K562 (cell line): ENCODE measurements at regions not wholly inside any gene's neighbourhood (a gene's known extent, or its start where the extent isn't known, plus 50 kb on each side); places are given as distances from the start of the nearest gene placed in this dataset.

ENCODE experiments used
- ATAC-seq: fragments of 200-7000 bp; cut with Tn5 transposase; 3 replicates; pipeline ENCODE4 v1.9.1; 2020; ENCODE audit warnings: moderate library complexity
- BruUV-seq: library from RNA; stranded (reverse); fragments of 400-500 nt; replicated peaks from 2 replicates; lab custom pipeline; 2021; lab: Mats Ljungman, UMichigan
- CTCF ChIA-PET: fragments of 300-600 bp; formaldehyde crosslinking; extraction: SDS; loops from one replicate; lab custom pipeline; 2021; ENCODE audit warnings: low intra/inter-chr PET ratio; lab: Yijun Ruan, JAX
- POLR2A ChIA-PET: fragments of 300-600, 350-650 bp; sonication (Branson Sonifier 250); formaldehyde crosslinking; extraction: SDS; loops from one replicate; lab custom pipeline; 2021; ENCODE audit warnings: antibody characterized with exemption, inconsistent platforms; lab: Yijun Ruan, JAX
- DNase-seq, 4 experiments: peaks; one replicate each; pipeline versions ENCODE4 v3.0.0 to v3.0.0-alpha.2; 2011 to 2018; ENCODE audit warnings: low spot score in 3 of 4, mixed read lengths in 3 of 4; ENCODE audit errors: extremely low read depth in 1 of 4
- FAIRE-seq: peaks from 2 replicates; lab custom pipeline; 2011; peaks lifted over from hg19 to GRCh38; lab: Jason Lieb, UNC
- H2AFZ ChIP-seq: 2 replicates; pipeline ENCODE4 v1.6.0; 2011; ENCODE audit warnings: low read depth, low read length, control low read depth, inconsistent platforms
- H3K27ac ChIP-seq: fragments of 200-600 bp; 3 replicates; pipeline ENCODE4 v1.8.0; 2011; ENCODE audit warnings: low read depth, mild to moderate bottlenecking, control low read depth, inconsistent platforms, low read length, moderate library complexity, mixed read lengths; ENCODE audit errors: extremely low read depth
- H3K27me3 ChIP-seq, 2 experiments: fragments of 300-600 bp in 1 of 2; 2 replicates in 1 of 2; 3 replicates in 1 of 2; pipeline versions ENCODE4 v1.6.0 to v1.8.0; 2011; ENCODE audit warnings: inconsistent platforms in 2 of 2, low read length in 2 of 2, mild to moderate bottlenecking in 1 of 2, mixed read lengths in 1 of 2, moderate library complexity in 1 of 2; ENCODE audit not compliant: control insufficient read depth in 2 of 2, insufficient read depth in 2 of 2
- H3K36me3 ChIP-seq: fragments of 300-600 bp; 3 replicates; pipeline ENCODE4 v1.8.0; 2011; ENCODE audit warnings: mild to moderate bottlenecking, low read length, inconsistent platforms; ENCODE audit not compliant: control insufficient read depth, insufficient read depth
- H3K4me1 ChIP-seq, 2 experiments: fragments of 200-600 bp in 1 of 2; replicated peaks in 1 of 2; 2 replicates in 1 of 2; 3 replicates in 1 of 2; pipeline versions ENCODE4 v1.5.1 to v1.8.0; 2011; ENCODE audit warnings: inconsistent platforms in 2 of 2, low read length in 2 of 2, mild to moderate bottlenecking in 1 of 2, mixed read lengths in 1 of 2, moderate library complexity in 1 of 2; ENCODE audit not compliant: control insufficient read depth in 2 of 2, insufficient read depth in 2 of 2
- H3K4me2 ChIP-seq: 2 replicates; pipeline ENCODE4 v1.6.1; 2011; ENCODE audit warnings: low read length, control low read depth, inconsistent platforms, mixed read lengths; ENCODE audit not compliant: insufficient read depth
- H3K4me3 ChIP-seq: fragments of 200-600 bp; sonication (generic), shearing (Covaris generic); 2 replicates; pipeline ENCODE4 v1.5.1; 2016; ENCODE audit warnings: control low read depth, inconsistent platforms
- H3K79me2 ChIP-seq: fragments of 200-600 bp; 3 replicates; pipeline ENCODE4 v1.8.0; 2011; ENCODE audit warnings: low read length, inconsistent platforms; ENCODE audit not compliant: control insufficient read depth, insufficient read depth
- H3K9ac ChIP-seq, 2 experiments: 2 replicates each; pipeline versions ENCODE4 v1.6.0 to v1.6.1; 2011; ENCODE audit warnings: low read depth in 2 of 2, low read length in 2 of 2, control low read depth in 1 of 2, inconsistent platforms in 1 of 2, mild to moderate bottlenecking in 1 of 2, mixed read lengths in 1 of 2; ENCODE audit not compliant: insufficient read depth in 1 of 2
- H3K9me1 ChIP-seq: one replicate; pipeline ENCODE4 v1.6.0; 2011; ENCODE audit warnings: inconsistent platforms, mild to moderate bottlenecking, low read length, moderate library complexity; ENCODE audit not compliant: control insufficient read depth, insufficient read depth
- H3K9me3 ChIP-seq: replicated peaks from 2 replicates; pipeline ENCODE4 v1.5.1; 2011; ENCODE audit warnings: low read depth, low read length, inconsistent platforms; ENCODE audit not compliant: control insufficient read depth, insufficient read depth
- H4K20me1 ChIP-seq: replicated peaks from 2 replicates; pipeline ENCODE4 v1.6.1; 2011; ENCODE audit warnings: low read length, inconsistent platforms, mixed read lengths; ENCODE audit not compliant: control insufficient read depth, insufficient read depth
- CBX2 ChIP-seq: fragments of 200-600 bp; sonication (generic); IDR thresholded peaks from one replicate; pipeline ENCODE4 v1.6.1; 2012; ENCODE audit warnings: mild to moderate bottlenecking, low read length, inconsistent platforms; ENCODE audit not compliant: insufficient read depth, poor library complexity, severe bottlenecking
- FOXJ3 ChIP-seq: sonication (generic); formaldehyde crosslinking; IDR thresholded peaks from 2 replicates; pipeline ENCODE4 v1.4.0; 2020; ENCODE audit warnings: mild to moderate bottlenecking, missing genetic modification reagents
- FOXK2 ChIP-seq, 2 experiments: fragments of 450-650 bp; IDR thresholded peaks in 1 of 2; conservative IDR thresholded peaks in 1 of 2; 2 replicates each; pipeline ENCODE4 v1.6.1; 2016; ENCODE audit warnings: low read depth in 2 of 2, mild to moderate bottlenecking in 1 of 2
- NCOR1 ChIP-seq: fragments of 450-650 bp; IDR thresholded peaks from 2 replicates; pipeline ENCODE4 v1.6.1; 2016; ENCODE audit warnings: mild to moderate bottlenecking, moderate library complexity
- NR1H2 ChIP-seq: sonication (generic); formaldehyde crosslinking; IDR thresholded peaks from 2 replicates; pipeline ENCODE4 v1.4.0; 2020; ENCODE audit warnings: mild to moderate bottlenecking, missing genetic modification reagents
- SIRT6 ChIP-seq: IDR thresholded peaks from one replicate; pipeline ENCODE4 v1.6.1; 2012; ENCODE audit warnings: low read depth, mild to moderate bottlenecking, control low read depth, inconsistent platforms, low read length, moderate library complexity
- TRIM28 ChIP-seq: fragments of 450-650 bp; IDR thresholded peaks from 2 replicates; pipeline ENCODE4 v1.6.1; 2017
- ZBTB8A ChIP-seq: fragments of 450-650 bp; IDR thresholded peaks from 2 replicates; pipeline ENCODE4 v1.6.1; 2018; ENCODE audit warnings: mild to moderate bottlenecking, moderate library complexity; ENCODE audit not compliant: partially characterized antibody
- ZEB2 ChIP-seq: fragments of 450-650 bp; IDR thresholded peaks from 2 replicates; pipeline ENCODE4 v1.6.1; 2016
- ZFX ChIP-seq: sonication (generic); formaldehyde crosslinking; IDR thresholded peaks from 2 replicates; pipeline ENCODE4 v1.8.0; 2022; ENCODE audit warnings: mild to moderate bottlenecking, missing genetic modification reagents, moderate library complexity
- ZNF124 ChIP-seq: sonication (generic); formaldehyde crosslinking; IDR thresholded peaks from 2 replicates; pipeline ENCODE4 v1.8.1; 2022; ENCODE audit warnings: missing genetic modification reagents
- ZNF3 ChIP-seq: fragments of 250-450 bp; sonication (Bioruptor Pico); IDR thresholded peaks from 2 replicates; pipeline ENCODE4 v1.5.0; 2021; ENCODE audit warnings: mild to moderate bottlenecking, moderate library complexity
- ZNF780A ChIP-seq: fragments of 250-450 bp; sonication (Bioruptor Pico); IDR thresholded peaks from 2 replicates; pipeline ENCODE4 v1.5.0; 2021; ENCODE audit warnings: mild to moderate bottlenecking
- WGBS: fragments of 100-300 bp; shearing (Covaris generic); methylation state at CpG from one replicate; pipeline ENCODE4 v1.1.6; 2016; ENCODE audit warnings: low coverage, mixed read lengths; ENCODE audit not compliant: insufficient coverage; ENCODE audit errors: missing lambda C conversion rate; 5-methylcytosine and 5-hydroxymethylcytosine counted together
- in situ Hi-C: fragments of 300-500 bp; cut with MboI; formaldehyde crosslinking; loops from 4 replicates; pipeline ENCODE4 v1.15.0; 2018; ENCODE audit warnings: inconsistent platforms, mixed read lengths
- intact Hi-C: fragments of 100-400 bp; cut with micrococcal nuclease; formaldehyde crosslinking; loops from 2 replicates; pipeline ENCODE4 v1.14.2; 2022

DNA sequence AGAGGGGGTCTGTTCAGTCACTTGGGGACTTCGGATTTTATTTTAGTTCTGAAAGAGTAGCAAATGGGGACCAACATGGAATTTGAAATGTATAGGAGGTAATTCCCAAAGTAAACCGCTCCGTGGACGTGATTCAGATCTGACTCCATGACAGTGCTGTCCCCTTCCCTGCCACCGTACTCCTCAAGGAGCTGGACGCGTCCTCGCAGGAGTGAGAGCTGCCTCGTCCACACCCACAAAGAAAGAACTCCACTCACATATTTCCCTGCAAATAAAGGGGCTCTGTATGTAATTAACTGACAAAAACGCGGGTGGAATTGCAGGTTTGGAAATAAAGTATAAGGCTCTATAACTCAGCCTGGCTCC is 183.6 kb downstream of the ETS2 start (continued):
- TF ChIP-seq ZNF780A (no peak), FOXK2 (conservative IDR thresholded peaks at IDR 0.05 in 1 of 2, IDR thresholded peaks at IDR 0.05 in 1 of 2; ENCODE audit: low read depth in 2 of 2) (no peak), SIRT6 (no peak), ZNF3 (CRISPR knock-in tag) (no peak), ZFX (CRISPR knock-in tag) (no peak)

DNA sequence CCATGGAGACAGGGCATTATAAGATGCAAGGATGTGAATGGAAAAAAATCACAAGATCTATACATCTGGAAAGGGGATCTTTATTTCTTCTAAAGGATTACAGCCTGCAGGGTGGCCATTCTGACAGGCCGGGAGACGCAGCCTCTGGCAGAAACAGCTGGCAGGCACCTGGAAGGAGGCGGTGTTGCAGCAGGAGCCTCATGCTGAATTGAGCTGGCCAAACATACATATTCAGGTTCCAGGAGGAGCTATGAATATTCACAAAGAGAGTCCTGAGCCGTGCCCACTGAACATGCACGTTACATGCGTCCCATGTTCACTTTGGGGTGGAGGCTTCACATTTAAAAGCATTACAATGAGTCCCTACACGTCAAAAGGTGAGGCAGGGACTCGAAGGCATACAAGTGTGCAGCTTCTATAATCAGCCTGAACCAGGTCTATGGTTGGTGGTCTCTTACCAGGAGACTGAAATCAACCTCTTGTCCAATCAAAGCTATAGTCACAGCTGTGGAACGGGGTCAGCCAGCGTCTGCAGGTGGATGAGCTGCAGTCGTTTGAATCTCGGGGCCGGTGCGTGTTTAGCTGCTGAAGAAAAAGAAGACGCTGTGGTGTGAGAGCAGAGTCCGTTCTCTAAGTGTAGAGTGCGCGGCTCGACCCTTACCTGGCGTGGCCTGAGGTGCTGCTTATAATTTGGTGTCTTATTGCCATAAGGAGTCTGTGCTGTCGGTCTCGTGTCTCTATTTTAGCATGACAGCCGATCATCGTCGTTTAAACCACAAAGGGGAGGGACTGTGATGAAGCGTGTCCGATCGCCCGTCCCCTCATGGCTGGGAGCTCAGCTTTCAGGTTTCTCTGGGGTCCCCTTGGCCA is 183.0 kb downstream of the ETS2 start:
- no peak for FAIRE-seq
- H2AFZ ChIP-seq, result no peak overlapping the region
- CTCF ChIA-PET, result no interaction called here
- TF ChIP-seq NR1H2 (CRISPR knock-in tag), result no peak
- TF ChIP-seq NCOR1, result no peak
- TF ChIP-seq ZEB2, result no peak
- no peak for TF ChIP-seq FOXJ3 (CRISPR knock-in tag)
- TF ChIP-seq ZBTB8A, result no peak
- no peak for TF ChIP-seq TRIM28
- TF ChIP-seq ZNF124 (CRISPR knock-in tag), result no peak
- TF ChIP-seq CBX2, result no peak
- 27% methylated on average over 29 of the region's 29 CpGs for WGBS
- no TSS peak for BruUV-seq
- H3K27me3 ChIP-seq, result peaks cover 54 to 68% of the 10 kb centered on the region in 2 experiments
- no peak for ATAC-seq
- intact Hi-C loops, result no loop called here
- in situ Hi-C loops, result no loop called here
- no peak overlapping the region for H3K27ac ChIP-seq
- H3K4me3 ChIP-seq, result no peak overlapping the region
- peaks cover 13 to 23% of the 10 kb centered on the region in 2 experiments for H3K4me1 ChIP-seq
- H4K20me1 ChIP-seq, result 0 out of 2 replicates have a peak, but pooled peaks cover 4% of the 10 kb centered on the region
- no peaks in the 10 kb centered on the region for H3K9me3 ChIP-seq
- no peak for DNase-seq
- POLR2A ChIA-PET, result interaction anchor here (0.6 kb wide), 2 partner anchors 19 to 30 kb away, joined by 3 to 4 read pairs; no protein-coding TSS in a partner anchor
- H3K36me3 ChIP-seq, result no peaks in the 10 kb centered on the region
- no peaks in the 10 kb centered on the region for H3K79me2 ChIP-seq
- no peak overlapping the region for H3K9ac ChIP-seq
- peaks cover 6% of the 10 kb centered on the region for H3K9me1 ChIP-seq
- no peak overlapping the region for H3K4me2 ChIP-seq
